DND-41 (cell line): ENCODE measurements at regions not wholly inside any gene's neighbourhood (a gene's known extent, or its start where the extent isn't known, plus 50 kb on each side); places are given as distances from the start of the nearest gene placed in this dataset.

Experiments used
- ATAC-seq: fragments of 200-7000 bp; cut with Tn5 transposase; 3 replicates; pipeline ENCODE4 v1.9.1; 2021; ENCODE audit warnings: low read depth; ENCODE audit not compliant: insufficient read depth
- DNase-seq: peaks from one replicate; pipeline ENCODE4 v3.0.0-alpha.2; 2020
- H2AFZ ChIP-seq: 2 replicates; pipeline ENCODE4 v1.6.0; 2012; ENCODE audit warnings: low read depth, low read length
- H3K27ac ChIP-seq: 2 replicates; pipeline ENCODE4 v1.5.1; 2012; ENCODE audit warnings: low read length, inconsistent platforms
- H3K27me3 ChIP-seq: fragments of 200-600 bp; sonication (generic); 2 replicates; pipeline ENCODE4 v1.6.0; 2012; ENCODE audit warnings: low read length, mild to moderate bottlenecking, inconsistent platforms; ENCODE audit not compliant: insufficient read depth, poor library complexity
- H3K36me3 ChIP-seq: 2 replicates; pipeline ENCODE4 v1.5.1; 2012; ENCODE audit warnings: low read length, inconsistent platforms; ENCODE audit not compliant: insufficient read depth
- H3K4me1 ChIP-seq: 2 replicates; pipeline ENCODE4 v1.5.1; 2012; ENCODE audit warnings: mild to moderate bottlenecking, low read length; ENCODE audit not compliant: insufficient read depth
- H3K4me2 ChIP-seq: 2 replicates; pipeline ENCODE4 v1.6.0; 2012; ENCODE audit warnings: mild to moderate bottlenecking, moderate library complexity, low read length, inconsistent platforms; ENCODE audit not compliant: insufficient read depth
- H3K4me3 ChIP-seq, 2 experiments: fragments of 200-600 bp in 1 of 2; shearing (Covaris generic) in 1 of 2; 2 replicates each; pipeline ENCODE4 v1.5.1; 2012 to 2016; ENCODE audit warnings: inconsistent platforms in 2 of 2, low read length in 2 of 2, mild to moderate bottlenecking in 2 of 2, low read depth in 1 of 2, moderate library complexity in 1 of 2
- H3K79me2 ChIP-seq: 2 replicates; pipeline ENCODE4 v1.6.0; 2012; ENCODE audit warnings: low read length, inconsistent platforms; ENCODE audit not compliant: insufficient read depth
- H3K9ac ChIP-seq: 2 replicates; pipeline ENCODE4 v1.6.0; 2012; ENCODE audit warnings: low read depth, mild to moderate bottlenecking, inconsistent platforms, low read length, moderate library complexity
- H3K9me3 ChIP-seq: 2 replicates; pipeline ENCODE4 v1.5.1; 2012; ENCODE audit warnings: low read length, moderate library complexity, mild to moderate bottlenecking, inconsistent platforms; ENCODE audit not compliant: insufficient read depth, severe bottlenecking
- H4K20me1 ChIP-seq: 2 replicates; pipeline ENCODE4 v1.6.0; 2012; ENCODE audit warnings: low read length; ENCODE audit not compliant: insufficient read depth
- EZH2 ChIP-seq: IDR thresholded peaks from 3 replicates; pipeline ENCODE4 v1.6.1; 2012; ENCODE audit warnings: borderline replicate concordance, low read depth, mild to moderate bottlenecking, moderate library complexity, low read length, inconsistent platforms; ENCODE audit not compliant: severe bottlenecking
- TF ChIP-seq, protein P1 (sequence below): IDR thresholded peaks from 2 replicates; pipeline ENCODE4 v1.5.1; 2012; ENCODE audit warnings: borderline replicate concordance, low read length, moderate library complexity, mild to moderate bottlenecking; ENCODE audit not compliant: poor library complexity, severe bottlenecking; ENCODE audit errors: extremely low read depth

DNA sequence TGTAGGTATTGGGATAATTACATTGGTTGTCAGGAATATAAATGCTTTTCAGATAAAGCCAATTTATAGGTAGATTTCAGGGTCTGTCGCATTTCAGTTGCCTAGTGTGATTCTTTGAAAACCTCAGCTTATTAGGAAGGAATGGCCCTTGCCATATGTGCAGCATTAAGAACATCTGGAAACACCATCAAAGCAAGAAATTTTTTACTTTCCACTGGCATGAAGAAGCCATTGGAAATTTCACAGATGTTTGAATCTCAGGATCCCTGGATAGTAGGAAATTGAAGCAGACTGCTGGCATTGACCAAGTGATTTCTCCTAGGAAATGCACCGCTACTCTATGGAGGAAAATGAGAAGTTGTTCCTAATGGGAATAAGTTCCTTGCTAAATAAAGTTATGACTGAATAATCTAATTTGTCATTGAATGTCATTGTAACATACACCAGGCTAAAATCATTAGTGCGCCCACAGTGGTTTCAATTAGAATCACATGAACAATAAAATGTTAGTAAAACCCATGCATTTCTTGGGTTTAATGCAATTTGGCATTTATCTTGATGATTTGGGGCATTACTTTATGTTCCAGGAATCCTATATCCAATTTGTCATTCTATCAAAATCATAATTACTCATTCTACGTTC, 950.1 kb downstream of the EPHA7 start:
- H3K36me3 ChIP-seq = no peaks in the 10 kb centered on the region

DNA sequence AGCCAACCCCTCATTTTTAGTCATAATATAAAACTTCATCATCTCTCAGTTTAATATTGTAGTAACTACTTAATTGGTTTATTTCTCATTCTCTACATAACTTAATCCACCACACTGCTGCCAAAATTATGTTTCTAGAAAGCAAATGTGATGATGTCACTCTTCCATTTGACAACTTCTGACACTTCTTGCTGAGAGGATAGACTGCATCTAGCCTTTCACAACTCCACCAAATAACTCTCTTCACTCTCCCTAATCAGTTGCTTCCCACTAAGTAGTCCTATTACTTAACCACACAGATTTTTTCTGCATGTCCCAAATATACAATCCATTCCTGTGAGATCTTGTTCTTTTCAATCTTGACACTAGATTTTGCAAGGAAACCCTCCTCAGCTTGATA, 951.3 kb downstream of the EPHA7 start:
- no peak overlapping the region for H3K9ac ChIP-seq
- no peaks in the 10 kb centered on the region for H3K36me3 ChIP-seq
- TF ChIP-seq, protein P1, sequence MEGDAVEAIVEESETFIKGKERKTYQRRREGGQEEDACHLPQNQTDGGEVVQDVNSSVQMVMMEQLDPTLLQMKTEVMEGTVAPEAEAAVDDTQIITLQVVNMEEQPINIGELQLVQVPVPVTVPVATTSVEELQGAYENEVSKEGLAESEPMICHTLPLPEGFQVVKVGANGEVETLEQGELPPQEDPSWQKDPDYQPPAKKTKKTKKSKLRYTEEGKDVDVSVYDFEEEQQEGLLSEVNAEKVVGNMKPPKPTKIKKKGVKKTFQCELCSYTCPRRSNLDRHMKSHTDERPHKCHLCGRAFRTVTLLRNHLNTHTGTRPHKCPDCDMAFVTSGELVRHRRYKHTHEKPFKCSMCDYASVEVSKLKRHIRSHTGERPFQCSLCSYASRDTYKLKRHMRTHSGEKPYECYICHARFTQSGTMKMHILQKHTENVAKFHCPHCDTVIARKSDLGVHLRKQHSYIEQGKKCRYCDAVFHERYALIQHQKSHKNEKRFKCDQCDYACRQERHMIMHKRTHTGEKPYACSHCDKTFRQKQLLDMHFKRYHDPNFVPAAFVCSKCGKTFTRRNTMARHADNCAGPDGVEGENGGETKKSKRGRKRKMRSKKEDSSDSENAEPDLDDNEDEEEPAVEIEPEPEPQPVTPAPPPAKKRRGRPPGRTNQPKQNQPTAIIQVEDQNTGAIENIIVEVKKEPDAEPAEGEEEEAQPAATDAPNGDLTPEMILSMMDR = no peak
- TF ChIP-seq EZH2 = no peak
- no peaks in the 10 kb centered on the region for H3K9me3 ChIP-seq
- no peak for ATAC-seq
- H3K27ac ChIP-seq = no peak overlapping the region
- no peak overlapping the region for H2AFZ ChIP-seq
- H3K4me3 ChIP-seq = no peak overlapping the region
- no peak for DNase-seq
- H4K20me1 ChIP-seq = no peaks in the 10 kb centered on the region
- no peaks in the 10 kb centered on the region for H3K4me1 ChIP-seq
- no peaks in the 10 kb centered on the region for H3K79me2 ChIP-seq
- no peak overlapping the region for H3K4me2 ChIP-seq
- H3K27me3 ChIP-seq = no peaks in the 10 kb centered on the region

More for the DNA sequence above, 950.1 kb downstream of the EPHA7 start:
- H3K9me3 ChIP-seq = no peaks in the 10 kb centered on the region
- DNase-seq = no peak
- H3K9ac ChIP-seq = no peak overlapping the region
- no peak overlapping the region for H2AFZ ChIP-seq
- H3K4me3 ChIP-seq = no peak overlapping the region
- H3K4me1 ChIP-seq = no peaks in the 10 kb centered on the region
- no peaks in the 10 kb centered on the region for H3K27me3 ChIP-seq
- no peak for ATAC-seq
- TF ChIP-seq, protein P1 = no peak
- TF ChIP-seq EZH2 = no peak
- H3K27ac ChIP-seq = no peak overlapping the region
- H4K20me1 ChIP-seq = no peaks in the 10 kb centered on the region
- no peaks in the 10 kb centered on the region for H3K79me2 ChIP-seq
- no peak overlapping the region for H3K4me2 ChIP-seq

DNA sequence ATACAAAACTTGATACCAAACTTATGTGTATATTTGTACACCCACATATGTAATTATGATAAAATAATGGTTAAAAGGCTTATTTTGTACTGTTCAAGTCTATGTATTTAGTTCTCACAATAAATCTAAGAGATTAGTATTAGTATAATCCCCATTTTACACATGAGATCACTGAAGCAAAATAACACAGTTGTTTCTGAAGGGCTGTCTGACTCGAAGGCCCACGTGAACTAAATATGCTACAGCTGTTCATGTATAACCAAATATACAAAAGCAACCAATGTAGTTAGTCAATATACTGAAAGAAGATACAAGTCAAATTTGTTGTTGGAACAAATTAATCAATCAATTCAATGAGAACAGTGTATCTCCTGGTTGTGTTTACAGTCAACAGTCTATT, 959.2 kb downstream of the EPHA7 start:
- Histone ChIP-seq H3K9me3 (no peaks in the 10 kb centered on the region), H3K27ac (no peak overlapping the region), H3K79me2 (no peaks in the 10 kb centered on the region), H3K27me3 (no peaks in the 10 kb centered on the region), H4K20me1 (no peaks in the 10 kb centered on the region), H3K4me3 (no peak overlapping the region), H3K4me1 (no peaks in the 10 kb centered on the region), H2AFZ (no peak overlapping the region), H3K36me3 (no peaks in the 10 kb centered on the region), H3K4me2 (no peak overlapping the region), H3K9ac (no peak overlapping the region)
- ATAC-seq (no peak), DNase-seq (no peak)
- TF ChIP-seq, protein P1 = no peak

GRCh38 chr6:92459606-92460005, 959.8 kb downstream of the EPHA7 start:
- H2AFZ ChIP-seq = no peak overlapping the region
- ATAC-seq (no peak), DNase-seq (no peak)
- no peaks in the 10 kb centered on the region for H3K9me3 ChIP-seq
- no peak overlapping the region for H3K4me2 ChIP-seq
- TF ChIP-seq EZH2 = no peak
- TF ChIP-seq, protein P1 = no peak
- no peak overlapping the region for H3K27ac ChIP-seq
- H3K9ac ChIP-seq = no peak overlapping the region
- H3K79me2 ChIP-seq = no peaks in the 10 kb centered on the region
- no peaks in the 10 kb centered on the region for H3K36me3 ChIP-seq
- no peak overlapping the region for H3K4me3 ChIP-seq
- no peaks in the 10 kb centered on the region for H3K27me3 ChIP-seq
- H4K20me1 ChIP-seq = no peaks in the 10 kb centered on the region
- H3K4me1 ChIP-seq = no peaks in the 10 kb centered on the region
